ENCODE measurements at regions not wholly inside any gene's neighbourhood (a gene's known extent, or its start where the extent isn't known, plus 50 kb on each side); places are given as distances from the start of the nearest gene placed in this dataset.
A peak's percentile ranks its signal among the peaks of the same experiment; 100 is the strongest.

- Histone ChIP-seq H3K4me3 (no peak overlapping the region), H3K4me1 (replicated peaks; ENCODE audit: insufficient read depth) (no peaks in the 10 kb centered on the region), H3K79me2 (ENCODE audit: low read depth) (no peaks in the 10 kb centered on the region), H3K4me2 (peak overlapping the region; percentile 35), H4K20me1 (ENCODE audit: insufficient read depth) (no peaks in the 10 kb centered on the region), H2AFZ (no peak overlapping the region), H3K27me3 (ENCODE audit: insufficient read depth, low read depth) (no peaks in the 10 kb centered on the region), H3K36me3 (ENCODE audit: low read depth) (no peaks in the 10 kb centered on the region), H3K9me2 (ENCODE audit: insufficient read depth) (no peaks in the 10 kb centered on the region), H3K9me3 (ENCODE audit: insufficient read depth, low read depth) (peaks cover 12% of the 10 kb centered on the region; the same call in 1 of the 2 replicates), H3K27ac (no peak overlapping the region), H3F3A (ENCODE audit: insufficient read depth, low read depth) (no peaks in the 10 kb centered on the region)
- intact Hi-C loops (cut with micrococcal nuclease; ENCODE audit: unreplicated experiment) = no loop called here
- ChIA-PET CTCF (no interaction called here), POLR2A (ENCODE audit: unreplicated experiment) (no interaction called here)
- TF ChIP-seq CTCF (conservative IDR thresholded peaks at IDR 0.05) (no peak), EZH2 (IDR thresholded peaks at IDR 0.05; ENCODE audit: low read depth) (no peak)
- DNase-seq = no peak
- BruUV-seq (replicated peaks) = no TSS peak
Measured at GRCh38 chr1:196105901-196106300, 502.3 kb downstream of the KCNT2 start.

GRCh38 chr1:196102826-196103225 is 505.4 kb downstream of the KCNT2 start:
- Histone ChIP-seq H3K4me3 (no peak overlapping the region), H3K27ac (no peak overlapping the region), H3K79me2 (ENCODE audit: low read depth) (no peaks in the 10 kb centered on the region), H2AFZ (no peak overlapping the region), H4K20me1 (ENCODE audit: insufficient read depth) (no peaks in the 10 kb centered on the region), H3K9me3 (ENCODE audit: insufficient read depth, low read depth) (peaks cover 12% of the 10 kb centered on the region; the same call in 1 of the 2 replicates), H3K27me3 (ENCODE audit: insufficient read depth, low read depth) (no peaks in the 10 kb centered on the region), H3K36me3 (ENCODE audit: low read depth) (no peaks in the 10 kb centered on the region), H3K4me1 (replicated peaks; ENCODE audit: insufficient read depth) (no peaks in the 10 kb centered on the region), H3K9me2 (ENCODE audit: insufficient read depth) (no peaks in the 10 kb centered on the region), H3F3A (ENCODE audit: insufficient read depth, low read depth) (no peaks in the 10 kb centered on the region), H3K4me2 (no peak overlapping the region)
- intact Hi-C loops (cut with micrococcal nuclease; ENCODE audit: unreplicated experiment) = no loop called here
- DNase-seq = no peak
- TF ChIP-seq CTCF (conservative IDR thresholded peaks at IDR 0.05) (no peak), EZH2 (IDR thresholded peaks at IDR 0.05; ENCODE audit: low read depth) (no peak)
- ChIA-PET CTCF (no interaction called here), POLR2A (ENCODE audit: unreplicated experiment) (no interaction called here)
- BruUV-seq (replicated peaks) = no TSS peak

DNA sequence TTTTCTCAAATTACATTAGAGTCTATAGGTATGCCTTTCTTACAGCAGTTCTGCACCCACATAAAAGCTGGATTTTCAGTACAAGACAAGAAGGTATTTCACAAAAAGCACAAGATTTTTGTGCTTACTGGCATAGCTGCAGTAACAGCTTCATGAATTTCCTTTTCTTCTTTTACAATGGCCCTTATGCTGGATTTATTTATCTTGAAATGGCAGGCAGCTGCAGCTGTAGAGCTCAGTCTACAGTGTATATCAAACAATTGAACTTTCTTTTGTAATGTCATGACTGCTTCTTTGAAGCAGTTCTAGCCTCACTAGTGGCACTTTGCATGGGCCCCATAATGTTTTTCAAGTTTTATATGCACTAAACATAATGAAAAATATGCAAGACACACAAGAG is 510.2 kb downstream of the KCNT2 start:
- Histone ChIP-seq H3K9me2 (ENCODE audit: insufficient read depth) (no peaks in the 10 kb centered on the region), H3K4me3 (no peak overlapping the region), H3F3A (ENCODE audit: insufficient read depth, low read depth) (no peaks in the 10 kb centered on the region), H3K4me2 (no peak overlapping the region), H3K4me1 (replicated peaks; ENCODE audit: insufficient read depth) (no peaks in the 10 kb centered on the region), H3K27me3 (ENCODE audit: insufficient read depth, low read depth) (no peaks in the 10 kb centered on the region), H3K27ac (no peak overlapping the region), H4K20me1 (ENCODE audit: insufficient read depth) (no peaks in the 10 kb centered on the region), H3K9me3 (ENCODE audit: insufficient read depth, low read depth) (no peaks in the 10 kb centered on the region), H3K79me2 (ENCODE audit: low read depth) (no peaks in the 10 kb centered on the region), H3K36me3 (ENCODE audit: low read depth) (no peaks in the 10 kb centered on the region), H2AFZ (no peak overlapping the region)
- POLR2A ChIA-PET (ENCODE audit: unreplicated experiment) = no interaction called here
- TF ChIP-seq EZH2 (IDR thresholded peaks at IDR 0.05; ENCODE audit: low read depth) = no peak
- TF ChIP-seq CTCF (conservative IDR thresholded peaks at IDR 0.05) = no peak
- BruUV-seq (replicated peaks) = no TSS peak
- intact Hi-C loops (cut with micrococcal nuclease; ENCODE audit: unreplicated experiment) = no loop called here
- CTCF ChIA-PET = no interaction called here
- no peak for DNase-seq

All from PC-9 (cell line).